ENCODE measurements at regions not wholly inside any gene's neighbourhood (a gene's known extent, or its start where the extent isn't known, plus 50 kb on each side); places are given as distances from the start of the nearest gene placed in this dataset.

GRCh38 chr14:39847852-39848251 lies 415.6 kb upstream of the FBXO33 start:
- H3K27ac ChIP-seq: no peak overlapping the region
- DNase-seq: no peak
- no peak overlapping the region for H3K4me3 ChIP-seq
- H3K4me1 ChIP-seq: no peaks in the 10 kb centered on the region
- no peaks in the 10 kb centered on the region for H3K27me3 ChIP-seq
- no peaks in the 10 kb centered on the region for H3K9me3 ChIP-seq (replicated peaks)
- H3K36me3 ChIP-seq: no peaks in the 10 kb centered on the region

- Histone ChIP-seq H3K36me3 (no peaks in the 10 kb centered on the region), H3K27ac (no peak overlapping the region), H3K4me1 (no peaks in the 10 kb centered on the region), H3K4me3 (no peak overlapping the region), H3K9me3 (replicated peaks) (no peaks in the 10 kb centered on the region), H3K27me3 (no peaks in the 10 kb centered on the region)
- no peak for DNase-seq
Observed at GRCh38 chr14:39847194-39847593, 415.0 kb upstream of the FBXO33 start.

GRCh38 chr14:39843881-39844280 lies 411.6 kb upstream of the FBXO33 start:
- DNase-seq: no peak
- H3K27ac ChIP-seq: no peak overlapping the region
- H3K9me3 ChIP-seq (replicated peaks): no peaks in the 10 kb centered on the region
- H3K36me3 ChIP-seq: no peaks in the 10 kb centered on the region
- no peaks in the 10 kb centered on the region for H3K4me1 ChIP-seq
- no peaks in the 10 kb centered on the region for H3K27me3 ChIP-seq
- H3K4me3 ChIP-seq: no peak overlapping the region

DNA sequence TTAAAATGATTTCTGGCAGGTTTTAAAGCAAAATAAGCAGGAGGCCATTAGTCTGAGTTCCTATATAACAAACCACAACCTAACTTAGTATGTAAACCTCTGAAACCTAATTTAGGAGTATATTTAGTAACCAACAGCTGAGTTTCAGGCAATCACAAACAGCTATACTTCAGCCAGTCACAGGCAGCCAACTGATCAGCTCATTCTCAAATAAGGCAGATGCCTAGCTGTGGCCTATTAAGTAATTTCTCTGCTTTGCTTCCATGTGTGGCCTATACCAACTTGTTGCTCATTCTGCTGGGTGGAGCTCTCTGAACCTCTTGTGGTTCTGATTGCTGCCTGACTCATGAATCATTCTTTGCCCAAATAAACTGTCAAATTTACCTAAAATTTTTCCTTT lies 408.9 kb upstream of the FBXO33 start:
- no peak for DNase-seq
- H3K36me3 ChIP-seq: no peaks in the 10 kb centered on the region
- H3K27ac ChIP-seq: no peak overlapping the region
- H3K4me3 ChIP-seq: no peak overlapping the region
- no peaks in the 10 kb centered on the region for H3K4me1 ChIP-seq
- H3K9me3 ChIP-seq (replicated peaks): no peaks in the 10 kb centered on the region
- no peaks in the 10 kb centered on the region; the same call in 1 of the 2 replicates for H3K27me3 ChIP-seq

- no peak for DNase-seq
- no peaks in the 10 kb centered on the region; the same call in 1 of the 2 replicates for H3K36me3 ChIP-seq
- H3K27ac ChIP-seq: no peak overlapping the region
- H3K9me3 ChIP-seq (replicated peaks): no peaks in the 10 kb centered on the region
- no peaks in the 10 kb centered on the region for H3K4me1 ChIP-seq
- H3K4me3 ChIP-seq: no peak overlapping the region
- H3K27me3 ChIP-seq: peaks cover 3% of the 10 kb centered on the region; the same call in 1 of the 2 replicates
Observed at GRCh38 chr14:39827901-39828655, 395.8 kb upstream of the FBXO33 start.

- no peak overlapping the region for H3K27ac ChIP-seq
- H3K4me3 ChIP-seq: no peak overlapping the region
- DNase-seq: no peak
- H3K27me3 ChIP-seq: no peaks in the 10 kb centered on the region
- no peaks in the 10 kb centered on the region for H3K4me1 ChIP-seq
- H3K36me3 ChIP-seq: no peaks in the 10 kb centered on the region
- no peaks in the 10 kb centered on the region for H3K9me3 ChIP-seq (replicated peaks)
Observed at GRCh38 chr14:39812532-39813320, 380.5 kb upstream of the FBXO33 start.

DNA sequence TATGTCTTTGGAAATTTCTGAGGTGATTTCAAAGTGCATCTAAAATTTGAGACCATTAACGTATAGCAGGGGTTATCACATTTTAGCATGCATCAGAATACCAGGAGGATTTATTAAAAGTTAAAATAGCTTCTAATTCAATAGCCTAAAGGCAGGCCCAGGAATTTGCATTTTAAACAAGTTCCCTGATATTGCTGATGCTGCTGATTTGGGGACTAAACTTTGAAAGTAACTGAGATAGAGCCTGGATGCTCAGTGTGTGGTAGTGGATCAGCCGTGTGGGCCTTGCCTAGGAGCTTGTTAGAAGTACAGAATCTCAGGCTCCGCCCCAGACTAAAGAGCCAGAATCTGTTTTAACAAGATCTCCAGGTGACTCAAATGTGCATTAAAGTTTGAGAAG lies 375.0 kb upstream of the FBXO33 start:
- no peak for DNase-seq
- H3K36me3 ChIP-seq: no peaks in the 10 kb centered on the region
- no peak overlapping the region for H3K4me3 ChIP-seq
- no peaks in the 10 kb centered on the region for H3K4me1 ChIP-seq
- no peaks in the 10 kb centered on the region for H3K27me3 ChIP-seq
- H3K9me3 ChIP-seq (replicated peaks): no peaks in the 10 kb centered on the region
- no peak overlapping the region for H3K27ac ChIP-seq

- no peaks in the 10 kb centered on the region for H3K36me3 ChIP-seq
- H3K27ac ChIP-seq: no peak overlapping the region
- no peaks in the 10 kb centered on the region for H3K9me3 ChIP-seq (replicated peaks)
- no peaks in the 10 kb centered on the region; the same call in 1 of the 2 replicates for H3K27me3 ChIP-seq
- no peak for DNase-seq
- H3K4me1 ChIP-seq: no peaks in the 10 kb centered on the region
- H3K4me3 ChIP-seq: no peak overlapping the region
Observed at GRCh38 chr14:39784461-39784860, 352.2 kb upstream of the FBXO33 start.

- no peak for DNase-seq
- H3K27me3 ChIP-seq: no peaks in the 10 kb centered on the region; the same call in 1 of the 2 replicates
Observed at GRCh38 chr14:39781466-39781865, 349.2 kb upstream of the FBXO33 start.

GRCh38 chr14:39773387-39774126 lies 341.3 kb upstream of the FBXO33 start:
- no peaks in the 10 kb centered on the region for H3K4me1 ChIP-seq
- no peak overlapping the region for H3K4me3 ChIP-seq
- no peaks in the 10 kb centered on the region for H3K27me3 ChIP-seq
- H3K27ac ChIP-seq: no peak overlapping the region
- H3K36me3 ChIP-seq: no peaks in the 10 kb centered on the region
- H3K9me3 ChIP-seq (replicated peaks): no peaks in the 10 kb centered on the region
- DNase-seq: no peak

More at GRCh38 chr14:39781466-39781865, 349.2 kb upstream of the FBXO33 start:
- H3K4me1 ChIP-seq: no peaks in the 10 kb centered on the region
- H3K9me3 ChIP-seq (replicated peaks): no peaks in the 10 kb centered on the region
- no peak overlapping the region for H3K4me3 ChIP-seq
- H3K36me3 ChIP-seq: no peaks in the 10 kb centered on the region
- no peak overlapping the region for H3K27ac ChIP-seq

GRCh38 chr14:39772627-39773026 lies 340.4 kb upstream of the FBXO33 start:
- no peaks in the 10 kb centered on the region for H3K9me3 ChIP-seq (replicated peaks)
- H3K4me3 ChIP-seq: no peak overlapping the region
- H3K4me1 ChIP-seq: no peaks in the 10 kb centered on the region
- H3K27ac ChIP-seq: no peak overlapping the region
- DNase-seq: no peak
- no peaks in the 10 kb centered on the region for H3K36me3 ChIP-seq
- H3K27me3 ChIP-seq: 0 out of 2 replicates have a peak, but pooled peaks cover 4% of the 10 kb centered on the region

DNA sequence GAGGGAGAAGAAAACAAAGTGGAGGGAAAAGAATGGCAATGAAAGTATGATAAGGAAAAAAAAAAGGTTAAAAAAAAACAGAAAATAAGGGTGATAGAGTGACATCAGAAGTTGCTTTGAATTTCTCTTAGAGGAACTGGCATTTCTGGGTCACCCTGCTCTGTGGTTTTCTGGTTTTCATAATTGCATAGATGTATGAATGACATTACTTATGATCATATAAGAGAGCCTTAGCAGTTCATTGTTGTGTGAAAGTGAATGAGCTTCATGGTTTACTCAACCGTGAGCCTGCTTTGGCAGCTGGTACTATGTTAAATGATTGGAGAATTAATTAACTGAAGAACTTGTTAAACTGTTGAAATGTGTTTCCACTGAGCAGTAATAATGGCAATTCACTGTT lies 336.4 kb upstream of the FBXO33 start:
- no peaks in the 10 kb centered on the region for H3K36me3 ChIP-seq

GRCh38 chr14:39766397-39767000 lies 334.3 kb upstream of the FBXO33 start:
- no peak overlapping the region for H3K27ac ChIP-seq
- H3K4me3 ChIP-seq: no peak overlapping the region
- no peak for DNase-seq
- H3K4me1 ChIP-seq: no peaks in the 10 kb centered on the region
- H3K27me3 ChIP-seq: 0 out of 2 replicates have a peak, but pooled peaks cover 5% of the 10 kb centered on the region
- H3K9me3 ChIP-seq (replicated peaks): no peaks in the 10 kb centered on the region
- no peaks in the 10 kb centered on the region for H3K36me3 ChIP-seq

More for the DNA sequence above, 336.4 kb upstream of the FBXO33 start:
- Histone ChIP-seq H3K4me1 (no peaks in the 10 kb centered on the region), H3K27me3 (0 out of 2 replicates have a peak, but pooled peaks cover 5% of the 10 kb centered on the region), H3K9me3 (replicated peaks) (no peaks in the 10 kb centered on the region), H3K4me3 (no peak overlapping the region), H3K27ac (no peak overlapping the region)
- no peak for DNase-seq

GRCh38 chr14:39765676-39766075 lies 333.4 kb upstream of the FBXO33 start:
- Histone ChIP-seq H3K9me3 (replicated peaks) (no peaks in the 10 kb centered on the region), H3K4me1 (no peaks in the 10 kb centered on the region), H3K27me3 (0 out of 2 replicates have a peak, but pooled peaks cover 5% of the 10 kb centered on the region), H3K36me3 (no peaks in the 10 kb centered on the region), H3K4me3 (no peak overlapping the region), H3K27ac (no peak overlapping the region)
- no peak for DNase-seq

All from SJCRH30 (cell line).